Left kidney (tissue), 1 donor: ENCODE measurements at regions not wholly inside any gene's neighbourhood (a gene's known extent, or its start where the extent isn't known, plus 50 kb on each side); places are given as distances from the start of the nearest gene placed in this dataset.
"Not testable (repeated sequence)": the region's sequence is repeated elsewhere in the genome, so short reads cannot be mapped to it uniquely, and the experiment has no call there.

Experiments used
- DNase-seq: peaks from one replicate; pipeline ENCODE4 v3.0.0-alpha.2; 2013

- no peak for DNase-seq
Measured at GRCh38 chr13:97520061-97520460, 86.1 kb downstream of the RAP2A start.

GRCh38 chr13:97520866-97521265 lies 86.9 kb downstream of the RAP2A start:
- no peak for DNase-seq

GRCh38 chr13:97521726-97522125 lies 87.8 kb downstream of the RAP2A start:
- no peak for DNase-seq

GRCh38 chr13:97522243-97522642 lies 88.3 kb downstream of the RAP2A start:
- no peak for DNase-seq

- DNase-seq = no peak
Measured at GRCh38 chr13:97526556-97526955, 92.6 kb downstream of the RAP2A start.

GRCh38 chr13:97528518-97528917 lies 94.5 kb downstream of the RAP2A start:
- no peak for DNase-seq

- no peak for DNase-seq
Measured at GRCh38 chr13:97534540-97534939, 100.6 kb downstream of the RAP2A start.

- no peak for DNase-seq
Measured at GRCh38 chr13:97535614-97536013, 101.6 kb downstream of the RAP2A start.

GRCh38 chr13:97537110-97537509 lies 103.1 kb downstream of the RAP2A start:
- no peak for DNase-seq

- DNase-seq = no peak
Measured at GRCh38 chr13:97538203-97538602, 104.2 kb downstream of the RAP2A start.

- DNase-seq = no peak
Measured at GRCh38 chr13:97539651-97540610, 106.0 kb downstream of the RAP2A start.

GRCh38 chr13:97540696-97541095 lies 106.7 kb downstream of the RAP2A start:
- peak; percentile 59 for DNase-seq

- no peak for DNase-seq
Measured at GRCh38 chr13:97542102-97542685, 108.2 kb downstream of the RAP2A start.

GRCh38 chr13:97544031-97544765 lies 110.2 kb downstream of the RAP2A start:
- no peak for DNase-seq

GRCh38 chr13:97544971-97545499 lies 111.1 kb downstream of the RAP2A start:
- DNase-seq = not testable (repeated sequence)

GRCh38 chr13:97548138-97548537 lies 114.2 kb downstream of the RAP2A start:
- DNase-seq = no peak

- no peak for DNase-seq
Measured at GRCh38 chr13:97548711-97549110, 114.7 kb downstream of the RAP2A start.

GRCh38 chr13:97549201-97549600 lies 115.2 kb downstream of the RAP2A start:
- no peak for DNase-seq

GRCh38 chr13:97554496-97554895 lies 120.5 kb downstream of the RAP2A start:
- no peak for DNase-seq

GRCh38 chr13:97555034-97555433 lies 121.1 kb downstream of the RAP2A start:
- DNase-seq = no peak

- no peak for DNase-seq
Measured at GRCh38 chr13:97559030-97559429, 125.1 kb downstream of the RAP2A start.

- no peak for DNase-seq
Measured at GRCh38 chr13:97559981-97560380, 126.0 kb downstream of the RAP2A start.

- no peak for DNase-seq
Measured at GRCh38 chr13:97561182-97561581, 127.2 kb downstream of the RAP2A start.
